OCI-LY3 (cell line): ENCODE measurements at regions not wholly inside any gene's neighbourhood (a gene's known extent, or its start where the extent isn't known, plus 50 kb on each side); places are given as distances from the start of the nearest gene placed in this dataset.

Source experiments
- H2AFZ ChIP-seq: fragments of 200-600, 300-600 bp; shearing (Covaris generic); 2 replicates; pipeline ENCODE4 v1.6.0; 2014; ENCODE audit warnings: antibody characterized with exemption, low read depth, low read length
- H3K27ac ChIP-seq: fragments of 200-600, 300-600 bp; sonication (generic); 2 replicates; pipeline ENCODE4 v1.5.1; 2014; ENCODE audit warnings: mild to moderate bottlenecking, low read length, moderate library complexity, mixed read lengths
- H3K27me3 ChIP-seq: fragments of 200-600, 300-600 bp; sonication (generic); 2 replicates; pipeline ENCODE4 v1.6.1; 2014; ENCODE audit warnings: low read depth, low read length, mixed read lengths
- H3K36me3 ChIP-seq: fragments of 200-600, 300-600 bp; sonication (generic); replicated peaks from 2 replicates; pipeline ENCODE3; 2014; ENCODE audit warnings: low read depth, low read length, mixed read lengths
- H3K4me1 ChIP-seq: fragments of 300-600, 200-600 bp; sonication (generic); 2 replicates; pipeline ENCODE4 v1.6.1; 2014; ENCODE audit warnings: low read length, mixed read lengths
- H3K4me2 ChIP-seq: fragments of 200-600, 300-600 bp; sonication (generic); 2 replicates; pipeline ENCODE4 v1.6.1; 2014; ENCODE audit warnings: low read length, mixed read lengths
- H3K4me3 ChIP-seq: fragments of 300-600, 200-600 bp; sonication (generic); 2 replicates; pipeline ENCODE4 v1.5.1; 2014; ENCODE audit warnings: antibody characterized with exemption, mild to moderate bottlenecking, low read length, moderate library complexity
- H3K79me2 ChIP-seq: fragments of 300-600, 200-600 bp; shearing (Covaris generic); 2 replicates; pipeline ENCODE4 v1.6.1; 2014; ENCODE audit warnings: mild to moderate bottlenecking, low read length, mixed read lengths
- H3K9ac ChIP-seq: fragments of 300-600, 200-600 bp; shearing (Covaris generic); 2 replicates; pipeline ENCODE4 v1.6.0; 2014; ENCODE audit warnings: mild to moderate bottlenecking, low read length, moderate library complexity
- H3K9me3 ChIP-seq: fragments of 200-600, 300-600 bp; shearing (Covaris generic); 2 replicates; pipeline ENCODE4 v1.6.1; 2014; ENCODE audit warnings: low read length, mixed read lengths; ENCODE audit not compliant: insufficient read depth
- H4K20me1 ChIP-seq: fragments of 200-600, 300-600 bp; sonication (generic); 2 replicates; pipeline ENCODE4 v1.6.1; 2016; ENCODE audit warnings: low read length, mixed read lengths; ENCODE audit not compliant: insufficient read depth
- CTCF ChIP-seq: fragments of 200-600, 300-600 bp; sonication (generic); IDR thresholded peaks from 2 replicates; pipeline ENCODE4 v1.5.1; 2014; ENCODE audit warnings: antibody characterized with exemption, low read length, low read depth
- EZH2phosphoT487 ChIP-seq: fragments of 200-600 bp; shearing (Covaris generic); IDR thresholded peaks from 2 replicates; pipeline ENCODE4 v1.6.1; 2018; ENCODE audit warnings: antibody characterized with exemption, mixed run types, low read depth

- H3K4me1 ChIP-seq = peaks cover 6% of the 10 kb centered on the region; the same call in 1 of the 2 replicates
- no peak overlapping the region for H3K27ac ChIP-seq
- no peak overlapping the region for H2AFZ ChIP-seq
- H3K9me3 ChIP-seq = no peaks in the 10 kb centered on the region
- no peak overlapping the region for H3K9ac ChIP-seq
- H3K4me3 ChIP-seq = no peak overlapping the region
- H3K79me2 ChIP-seq = no peaks in the 10 kb centered on the region
- no peak overlapping the region for H3K4me2 ChIP-seq
- H4K20me1 ChIP-seq = no peaks in the 10 kb centered on the region
- TF ChIP-seq EZH2phosphoT487 = no peak
- peaks cover 14% of the 10 kb centered on the region for H3K27me3 ChIP-seq
- H3K36me3 ChIP-seq = no peaks in the 10 kb centered on the region
Measured at GRCh38 chr1:30819244-30819571, 61.6 kb upstream of the LAPTM5 start.

DNA sequence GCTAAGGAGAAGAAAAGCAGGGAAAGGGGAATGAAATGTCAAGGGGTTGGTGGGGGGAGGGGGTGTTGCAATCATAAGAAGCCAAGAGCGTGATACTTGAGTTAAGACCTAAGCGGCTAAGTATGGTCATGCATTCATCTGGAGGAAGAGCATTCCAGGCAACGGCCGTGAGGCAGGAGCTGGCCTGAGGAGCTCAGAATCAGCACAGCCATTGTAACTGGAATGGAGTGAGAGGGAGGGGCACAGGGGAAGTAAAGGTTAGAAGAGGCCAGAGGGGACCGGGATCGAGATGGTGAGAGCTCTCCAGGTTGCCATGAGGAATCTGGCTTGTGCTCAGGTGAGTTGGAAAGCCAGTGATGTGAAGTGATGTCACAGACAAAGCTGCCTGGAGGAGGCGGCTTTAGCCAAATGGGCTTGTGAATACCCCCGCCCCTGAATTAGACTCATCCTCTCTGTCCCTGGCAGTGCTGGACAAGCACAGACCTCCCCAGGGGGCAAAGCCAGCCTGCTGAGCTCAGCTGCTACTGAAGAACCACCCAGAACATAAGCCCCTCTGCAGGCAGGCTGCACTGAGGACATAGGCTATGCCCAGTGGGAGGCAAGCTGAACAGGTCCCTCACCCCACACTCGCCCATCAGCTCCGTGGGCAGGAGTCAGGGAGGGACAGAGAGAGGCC lies 61.1 kb upstream of the LAPTM5 start:
- H3K4me1 ChIP-seq = peaks cover 2% of the 10 kb centered on the region; the same call in 1 of the 2 replicates
- H3K27ac ChIP-seq = no peak overlapping the region
- H2AFZ ChIP-seq = no peak overlapping the region
- TF ChIP-seq CTCF (no peak), EZH2phosphoT487 (no peak)
- peaks cover 15% of the 10 kb centered on the region for H3K27me3 ChIP-seq
- H4K20me1 ChIP-seq = no peaks in the 10 kb centered on the region
- no peaks in the 10 kb centered on the region for H3K9me3 ChIP-seq
- no peak overlapping the region for H3K9ac ChIP-seq
- no peak overlapping the region for H3K4me2 ChIP-seq
- no peaks in the 10 kb centered on the region for H3K79me2 ChIP-seq
- H3K4me3 ChIP-seq = no peak overlapping the region
- no peaks in the 10 kb centered on the region for H3K36me3 ChIP-seq

- H3K27ac ChIP-seq = no peak overlapping the region
- no peaks in the 10 kb centered on the region for H3K9me3 ChIP-seq
- H3K79me2 ChIP-seq = no peaks in the 10 kb centered on the region
- no peak overlapping the region for H2AFZ ChIP-seq
- H3K4me1 ChIP-seq = no peaks in the 10 kb centered on the region
- TF ChIP-seq CTCF (no peak), EZH2phosphoT487 (no peak)
- no peaks in the 10 kb centered on the region for H4K20me1 ChIP-seq
- peaks cover 22% of the 10 kb centered on the region for H3K27me3 ChIP-seq
- H3K36me3 ChIP-seq = no peaks in the 10 kb centered on the region
- H3K4me2 ChIP-seq = no peak overlapping the region
- H3K4me3 ChIP-seq = no peak overlapping the region
- no peak overlapping the region for H3K9ac ChIP-seq
Measured at GRCh38 chr1:30817548-30817947, 60.0 kb upstream of the LAPTM5 start.

DNA sequence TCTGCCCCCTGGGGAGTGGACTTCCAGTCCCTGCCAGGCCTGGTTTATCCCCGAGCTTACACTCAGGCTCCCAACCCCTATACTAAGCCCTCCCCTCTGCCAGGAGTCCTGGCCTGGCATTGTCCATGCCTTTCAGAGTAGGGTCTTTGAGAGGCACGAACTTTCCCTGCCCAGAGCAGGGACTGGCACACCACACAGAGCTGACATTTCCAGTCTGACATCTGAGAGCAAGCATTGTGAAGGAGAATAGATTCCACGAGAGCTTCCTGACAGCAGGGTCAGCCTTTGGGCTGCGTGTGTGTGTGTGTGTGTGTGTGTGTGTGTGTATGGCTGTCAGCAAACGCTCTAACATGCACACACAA lies 59.5 kb upstream of the LAPTM5 start:
- Histone ChIP-seq H3K27ac (no peak overlapping the region), H4K20me1 (no peaks in the 10 kb centered on the region), H3K79me2 (no peaks in the 10 kb centered on the region), H2AFZ (no peak overlapping the region), H3K27me3 (peaks cover 27% of the 10 kb centered on the region), H3K9me3 (no peaks in the 10 kb centered on the region), H3K4me1 (no peaks in the 10 kb centered on the region), H3K4me3 (no peak overlapping the region), H3K36me3 (no peaks in the 10 kb centered on the region), H3K4me2 (no peak overlapping the region), H3K9ac (no peak overlapping the region)
- no peak for TF ChIP-seq CTCF
- TF ChIP-seq EZH2phosphoT487 = no peak
